Loucy (cell line): ENCODE measurements at regions not wholly inside any gene's neighbourhood (a gene's known extent, or its start where the extent isn't known, plus 50 kb on each side); places are given as distances from the start of the nearest gene placed in this dataset.

Experiments used
- H2AFZ ChIP-seq: fragments of 200-600 bp; sonication (generic); 2 replicates; pipeline ENCODE4 v1.6.0; 2016; ENCODE audit warnings: antibody characterized with exemption, mild to moderate bottlenecking, low read length, moderate library complexity
- H3F3A ChIP-seq: fragments of 200-600 bp; 2 replicates; pipeline ENCODE4 v1.6.0; 2016; ENCODE audit warnings: antibody characterized with exemption, low read depth, mild to moderate bottlenecking
- H3K27me3 ChIP-seq: fragments of 200-600 bp; sonication (generic); 2 replicates; pipeline ENCODE4 v1.6.1; 2014; ENCODE audit warnings: low read length, mild to moderate bottlenecking; ENCODE audit not compliant: insufficient read depth, poor library complexity, severe bottlenecking
- H3K36me3 ChIP-seq: fragments of 200-600 bp; sonication (generic); 2 replicates; pipeline ENCODE4 v1.6.1; 2016; ENCODE audit warnings: low read length; ENCODE audit not compliant: insufficient read depth
- H3K4me1 ChIP-seq: fragments of 200-600 bp; sonication (generic); 2 replicates; pipeline ENCODE4 v1.5.1; 2014; ENCODE audit warnings: low read length, mild to moderate bottlenecking; ENCODE audit not compliant: insufficient read depth, poor library complexity, severe bottlenecking
- H3K4me2 ChIP-seq: fragments of 200-600 bp; sonication (generic); 2 replicates; pipeline ENCODE4 v1.6.0; 2014; ENCODE audit warnings: antibody characterized with exemption, low read length, low read depth, mild to moderate bottlenecking; ENCODE audit not compliant: poor library complexity, severe bottlenecking
- H3K4me3 ChIP-seq: fragments of 200-600 bp; sonication (generic); 2 replicates; pipeline ENCODE4 v1.5.1; 2014; ENCODE audit warnings: low read length, mild to moderate bottlenecking, mixed read lengths; ENCODE audit not compliant: poor library complexity, severe bottlenecking
- H3K79me2 ChIP-seq: fragments of 200-600 bp; sonication (generic); 2 replicates; pipeline ENCODE4 v1.6.1; 2014; ENCODE audit warnings: low read length; ENCODE audit not compliant: insufficient read depth
- H3K9ac ChIP-seq: fragments of 200-600 bp; sonication (generic); 2 replicates; pipeline ENCODE4 v1.6.0; 2014; ENCODE audit warnings: mild to moderate bottlenecking, low read depth, low read length, moderate library complexity; ENCODE audit not compliant: poor library complexity, severe bottlenecking
- H3K9me2 ChIP-seq: fragments of 200-600 bp; sonication (generic); replicated peaks from 2 replicates; pipeline ENCODE4 v1.6.1; 2016; ENCODE audit warnings: low read depth, low read length, mixed read lengths
- H3K9me3 ChIP-seq: fragments of 200-600 bp; sonication (generic); 2 replicates; pipeline ENCODE4 v1.6.1; 2014; ENCODE audit warnings: mild to moderate bottlenecking, antibody characterized with exemption, low read length, low read depth; ENCODE audit not compliant: insufficient read depth
- H4K20me1 ChIP-seq: fragments of 200-600 bp; sonication (generic); 2 replicates; pipeline ENCODE4 v1.6.0; 2014; ENCODE audit warnings: antibody characterized with exemption, low read length, mild to moderate bottlenecking; ENCODE audit not compliant: insufficient read depth, poor library complexity, severe bottlenecking
- EZH2phosphoT487 ChIP-seq: fragments of 200-600 bp; IDR thresholded peaks from 2 replicates; pipeline ENCODE4 v1.6.1; 2018; ENCODE audit warnings: antibody characterized with exemption, mild to moderate bottlenecking, moderate library complexity, borderline replicate concordance
- TF ChIP-seq, protein P1 (sequence below): fragments of 200-600 bp; sonication (generic); conservative IDR thresholded peaks from 2 replicates; pipeline ENCODE4 v1.5.1; 2014; ENCODE audit warnings: mild to moderate bottlenecking, antibody characterized with exemption, low read length

DNA sequence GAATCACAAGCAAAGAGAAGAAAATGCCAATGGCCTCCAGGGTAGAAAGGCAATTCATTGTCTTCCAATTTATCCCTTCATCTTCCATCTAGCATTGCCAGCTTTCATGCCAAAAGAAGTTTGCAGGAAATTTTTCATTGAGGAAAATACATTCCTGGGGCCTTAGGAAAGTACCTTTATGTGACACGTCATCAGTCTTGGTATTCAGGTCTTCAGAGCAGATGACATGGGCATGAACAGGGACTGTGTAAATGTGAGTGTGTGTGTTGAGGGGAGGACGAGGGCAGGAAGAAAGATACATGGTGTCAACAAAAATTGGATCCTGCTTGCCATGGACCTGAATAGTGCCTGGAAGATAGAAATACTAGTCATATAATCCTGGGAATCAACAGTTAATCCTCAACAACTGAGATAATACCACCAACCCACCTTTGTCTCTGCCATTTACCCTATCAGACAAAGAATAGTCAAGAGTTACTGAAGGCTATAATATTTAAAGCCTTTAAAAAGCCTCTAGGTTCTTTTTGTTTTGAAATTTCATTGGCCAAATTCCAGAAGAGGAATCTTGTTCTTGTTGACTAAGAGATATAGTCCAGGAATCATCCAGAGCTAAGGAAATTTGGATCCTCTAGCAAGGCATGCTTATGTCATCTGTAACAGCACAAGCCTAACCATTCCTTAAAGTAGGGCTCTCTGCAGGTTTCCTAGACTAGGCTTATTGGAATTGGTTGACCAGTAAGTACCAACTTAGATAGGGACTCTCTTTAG, 405.8 kb upstream of the SASH1 start:
- H3K9me3 ChIP-seq, result no peaks in the 10 kb centered on the region
- H3K79me2 ChIP-seq, result no peaks in the 10 kb centered on the region
- no peaks in the 10 kb centered on the region for H3F3A ChIP-seq
- H3K4me2 ChIP-seq, result no peak overlapping the region
- no peak overlapping the region for H3K4me3 ChIP-seq
- H4K20me1 ChIP-seq, result no peaks in the 10 kb centered on the region
- TF ChIP-seq, protein P1, sequence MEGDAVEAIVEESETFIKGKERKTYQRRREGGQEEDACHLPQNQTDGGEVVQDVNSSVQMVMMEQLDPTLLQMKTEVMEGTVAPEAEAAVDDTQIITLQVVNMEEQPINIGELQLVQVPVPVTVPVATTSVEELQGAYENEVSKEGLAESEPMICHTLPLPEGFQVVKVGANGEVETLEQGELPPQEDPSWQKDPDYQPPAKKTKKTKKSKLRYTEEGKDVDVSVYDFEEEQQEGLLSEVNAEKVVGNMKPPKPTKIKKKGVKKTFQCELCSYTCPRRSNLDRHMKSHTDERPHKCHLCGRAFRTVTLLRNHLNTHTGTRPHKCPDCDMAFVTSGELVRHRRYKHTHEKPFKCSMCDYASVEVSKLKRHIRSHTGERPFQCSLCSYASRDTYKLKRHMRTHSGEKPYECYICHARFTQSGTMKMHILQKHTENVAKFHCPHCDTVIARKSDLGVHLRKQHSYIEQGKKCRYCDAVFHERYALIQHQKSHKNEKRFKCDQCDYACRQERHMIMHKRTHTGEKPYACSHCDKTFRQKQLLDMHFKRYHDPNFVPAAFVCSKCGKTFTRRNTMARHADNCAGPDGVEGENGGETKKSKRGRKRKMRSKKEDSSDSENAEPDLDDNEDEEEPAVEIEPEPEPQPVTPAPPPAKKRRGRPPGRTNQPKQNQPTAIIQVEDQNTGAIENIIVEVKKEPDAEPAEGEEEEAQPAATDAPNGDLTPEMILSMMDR, result no peak
- TF ChIP-seq EZH2phosphoT487, result no peak
- H3K9ac ChIP-seq, result no peak overlapping the region
- H3K9me2 ChIP-seq, result no peaks in the 10 kb centered on the region
- H3K4me1 ChIP-seq, result peaks cover 15% of the 10 kb centered on the region
- H3K36me3 ChIP-seq, result no peaks in the 10 kb centered on the region
- no peak overlapping the region for H2AFZ ChIP-seq
- H3K27me3 ChIP-seq, result no peaks in the 10 kb centered on the region

DNA sequence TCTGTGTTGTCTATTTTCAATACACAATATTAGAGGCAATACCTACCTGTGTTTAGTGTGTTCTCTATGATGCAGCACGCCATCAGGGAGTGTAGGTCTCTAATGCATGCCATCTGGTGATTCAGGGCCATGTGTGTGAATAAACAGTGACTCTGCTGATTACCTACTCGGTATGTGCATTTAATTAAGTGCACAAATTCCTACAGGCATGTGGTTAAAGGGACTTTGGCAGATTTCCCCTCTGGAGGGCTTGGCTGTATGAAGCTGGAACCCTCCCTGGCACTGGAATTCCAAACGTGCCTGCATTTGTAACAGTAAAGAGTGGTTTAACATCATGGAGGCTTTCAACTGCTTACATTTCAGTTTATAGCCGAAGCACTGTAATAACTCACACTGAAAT, 401.5 kb upstream of the SASH1 start:
- H3K4me3 ChIP-seq, result no peak overlapping the region
- no peak overlapping the region for H3K4me2 ChIP-seq
- H3K36me3 ChIP-seq, result no peaks in the 10 kb centered on the region
- H4K20me1 ChIP-seq, result no peaks in the 10 kb centered on the region
- H3K9me3 ChIP-seq, result no peaks in the 10 kb centered on the region
- no peaks in the 10 kb centered on the region for H3K27me3 ChIP-seq
- H3K79me2 ChIP-seq, result no peaks in the 10 kb centered on the region
- no peak overlapping the region for H2AFZ ChIP-seq
- no peaks in the 10 kb centered on the region for H3F3A ChIP-seq
- H3K9me2 ChIP-seq, result no peaks in the 10 kb centered on the region
- H3K9ac ChIP-seq, result no peak overlapping the region
- TF ChIP-seq, protein P1, result no peak
- no peak for TF ChIP-seq EZH2phosphoT487
- peaks cover 3% of the 10 kb centered on the region for H3K4me1 ChIP-seq

DNA sequence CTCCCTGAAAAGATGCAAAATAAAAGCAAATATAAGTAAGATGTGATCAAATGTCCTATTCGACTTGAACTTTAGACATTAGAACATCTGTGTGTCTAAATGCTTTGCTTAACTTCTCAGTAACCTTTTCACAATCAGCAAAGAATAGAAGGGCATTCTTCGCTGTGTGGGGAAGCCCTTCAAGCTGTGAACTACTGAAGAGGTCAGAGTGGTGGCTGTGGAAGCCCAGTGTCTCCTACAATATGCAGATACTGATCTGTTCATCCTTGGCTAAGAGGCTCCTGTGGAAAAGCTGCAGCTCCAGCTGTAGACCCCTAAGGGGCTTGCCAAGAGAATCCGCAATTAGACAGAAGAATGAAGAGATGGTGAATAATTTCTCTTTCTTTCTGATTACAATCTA, 400.3 kb upstream of the SASH1 start:
- no peak for TF ChIP-seq EZH2phosphoT487
- TF ChIP-seq, protein P1, result no peak
- H3K9ac ChIP-seq, result no peak overlapping the region
- H3K9me2 ChIP-seq, result no peaks in the 10 kb centered on the region
- H3K4me3 ChIP-seq, result no peak overlapping the region
- no peak overlapping the region for H3K4me2 ChIP-seq
- no peaks in the 10 kb centered on the region for H3K27me3 ChIP-seq
- H3K4me1 ChIP-seq, result peaks cover 3% of the 10 kb centered on the region
- no peaks in the 10 kb centered on the region for H3K79me2 ChIP-seq
- H4K20me1 ChIP-seq, result no peaks in the 10 kb centered on the region
- no peaks in the 10 kb centered on the region for H3K9me3 ChIP-seq
- H2AFZ ChIP-seq, result no peak overlapping the region
- no peaks in the 10 kb centered on the region for H3F3A ChIP-seq
- no peaks in the 10 kb centered on the region for H3K36me3 ChIP-seq
